Chondrocyte (in vitro differentiated cells): ENCODE measurements at regions not wholly inside any gene's neighbourhood (a gene's known extent, or its start where the extent isn't known, plus 50 kb on each side); places are given as distances from the start of the nearest gene placed in this dataset.

Experiments used
- DNase-seq: peaks from one replicate; pipeline ENCODE4 v3.0.0; 2021; ENCODE audit warnings: mixed read lengths, low spot score
- H3K27ac Mint-ChIP-seq: one replicate; pipeline ENCODE4 v1.8.0; 2021; ENCODE audit warnings: mild to moderate bottlenecking, moderate library complexity, mixed read lengths; ENCODE audit not compliant: unreplicated experiment
- H3K27me3 Mint-ChIP-seq: 2 replicates; pipeline ENCODE4 v1.8.0; 2021; ENCODE audit warnings: low read depth, mixed read lengths
- H3K36me3 Mint-ChIP-seq: 2 replicates; pipeline ENCODE4 v1.8.0; 2021; ENCODE audit warnings: low read depth, mixed read lengths
- H3K4me1 Mint-ChIP-seq: 2 replicates; pipeline ENCODE4 v1.8.0; 2021; ENCODE audit warnings: low read depth, mild to moderate bottlenecking, mixed read lengths
- H3K4me3 Mint-ChIP-seq: one replicate; pipeline ENCODE4 v1.8.0; 2021; ENCODE audit warnings: mild to moderate bottlenecking, moderate library complexity, mixed read lengths; ENCODE audit not compliant: unreplicated experiment
- H3K9me3 Mint-ChIP-seq: 2 replicates; pipeline ENCODE4 v1.8.0; 2021; ENCODE audit warnings: low read depth, mixed read lengths
- CTCF ChIP-seq: fragments of 200-600 bp; sonication (generic); IDR thresholded peaks from 2 replicates; pipeline ENCODE4 v1.5.0; 2021; ENCODE audit warnings: antibody characterized with exemption, mild to moderate bottlenecking, moderate library complexity

DNA sequence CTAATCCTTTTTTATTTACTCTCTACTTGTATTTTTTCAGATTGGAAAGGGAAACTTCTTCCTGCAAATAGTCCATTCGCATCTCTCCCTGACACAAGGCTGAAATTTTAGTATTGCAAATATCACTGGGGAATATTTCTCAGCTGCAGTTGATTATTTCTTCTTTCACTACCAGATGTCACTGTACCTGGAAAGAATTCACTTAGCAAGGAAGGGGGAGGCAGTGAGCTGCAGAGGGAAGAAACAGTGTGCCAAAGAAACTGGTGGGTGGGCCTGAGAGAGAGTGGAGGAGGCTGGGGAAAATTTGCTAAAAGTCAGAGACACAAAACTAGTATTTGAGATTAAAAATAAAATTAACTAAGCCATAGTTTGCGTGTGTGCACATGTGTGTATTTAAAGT lies 142.3 kb upstream of the STT3B start:
- Mint-ChIP-seq H3K9me3 (peaks cover 5% of the 10 kb centered on the region), H3K27ac (no peak overlapping the region), H3K4me1 (no peaks in the 10 kb centered on the region), H3K36me3 (peaks cover 2% of the 10 kb centered on the region), H3K27me3 (peaks cover 6% of the 10 kb centered on the region), H3K4me3 (no peak overlapping the region)
- TF ChIP-seq CTCF: no peak
- DNase-seq: no peak

DNA sequence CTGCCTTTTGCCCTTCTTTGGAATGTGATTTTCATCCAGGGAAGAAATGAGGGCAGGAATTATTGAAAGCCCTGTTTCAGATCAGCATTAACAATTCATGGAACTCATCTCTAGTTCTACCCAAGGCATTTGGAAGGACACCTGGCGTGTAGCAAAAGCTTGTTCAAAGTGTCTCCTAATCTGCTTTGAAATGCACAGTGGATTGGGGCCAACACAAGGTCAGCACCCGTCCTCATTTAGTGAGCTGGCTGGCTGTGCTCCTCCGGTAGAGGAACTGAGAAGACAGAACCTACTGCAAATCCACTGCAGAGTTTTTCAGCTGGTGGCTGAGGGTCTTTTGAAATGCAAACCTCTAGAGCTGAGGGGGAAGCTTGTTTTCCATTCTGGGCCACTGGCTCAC lies 141.6 kb upstream of the STT3B start:
- DNase-seq: no peak
- no peak overlapping the region for H3K4me3 Mint-ChIP-seq
- H3K27ac Mint-ChIP-seq: no peak overlapping the region
- H3K9me3 Mint-ChIP-seq: peaks cover 5% of the 10 kb centered on the region
- peaks cover 6% of the 10 kb centered on the region for H3K27me3 Mint-ChIP-seq
- H3K36me3 Mint-ChIP-seq: peaks cover 2% of the 10 kb centered on the region
- TF ChIP-seq CTCF: no peak
- no peaks in the 10 kb centered on the region for H3K4me1 Mint-ChIP-seq

DNA sequence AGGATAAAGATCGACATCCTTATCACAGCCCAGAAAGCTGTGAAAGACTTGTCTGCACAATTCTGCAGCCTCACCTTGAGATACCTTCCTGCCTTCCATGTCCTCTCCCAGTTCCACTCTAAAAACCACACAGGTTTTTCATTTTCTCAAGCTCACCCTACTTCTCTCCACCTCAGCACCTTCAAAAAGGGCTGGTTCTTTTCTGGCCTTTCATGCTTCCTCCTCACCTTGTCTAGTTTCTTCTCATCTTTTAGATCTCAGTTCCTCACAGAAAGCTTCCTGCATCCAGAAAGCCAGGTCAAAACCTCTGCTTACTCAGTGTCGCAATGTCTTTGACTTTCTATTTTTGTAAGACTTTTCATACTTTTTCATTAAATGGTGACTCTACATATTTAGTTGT lies 140.2 kb upstream of the STT3B start:
- Mint-ChIP-seq H3K36me3 (no peaks in the 10 kb centered on the region), H3K27ac (no peak overlapping the region)

GRCh38 chr3:31399271-31399670 lies 133.5 kb upstream of the STT3B start:
- no peak for TF ChIP-seq CTCF
- DNase-seq: no peak

More for the DNA sequence above, 140.2 kb upstream of the STT3B start:
- peaks cover 2% of the 10 kb centered on the region for H3K9me3 Mint-ChIP-seq
- peaks cover 6% of the 10 kb centered on the region for H3K27me3 Mint-ChIP-seq
- no peak for TF ChIP-seq CTCF
- DNase-seq: no peak
- no peaks in the 10 kb centered on the region for H3K4me1 Mint-ChIP-seq
- H3K4me3 Mint-ChIP-seq: no peak overlapping the region

DNA sequence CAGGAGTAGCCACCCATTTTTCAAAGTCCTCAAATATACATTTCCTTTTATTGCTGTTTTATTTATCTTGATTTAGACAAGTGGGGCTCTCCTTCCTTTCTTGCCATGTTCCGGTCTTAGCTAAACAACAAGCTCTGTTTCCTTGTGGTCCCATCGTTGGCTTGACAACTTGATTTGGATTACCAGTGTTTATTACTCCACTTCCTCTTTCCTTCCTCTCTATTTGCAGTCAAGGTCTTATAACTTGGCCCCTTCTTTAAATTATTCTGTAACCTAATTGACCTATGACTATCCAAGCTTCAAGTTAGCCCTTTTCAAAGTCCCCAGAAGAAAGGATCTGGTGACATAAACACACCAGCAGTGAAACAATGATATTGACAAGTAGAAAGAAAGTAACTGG lies 130.6 kb upstream of the STT3B start:
- H3K36me3 Mint-ChIP-seq: no peaks in the 10 kb centered on the region
- no peak for TF ChIP-seq CTCF
- no peak overlapping the region for H3K4me3 Mint-ChIP-seq
- H3K27ac Mint-ChIP-seq: no peak overlapping the region
- H3K4me1 Mint-ChIP-seq: peaks cover 28% of the 10 kb centered on the region
- H3K9me3 Mint-ChIP-seq: peaks cover 4% of the 10 kb centered on the region
- DNase-seq: no peak
- peaks cover 10% of the 10 kb centered on the region for H3K27me3 Mint-ChIP-seq

More at GRCh38 chr3:31399271-31399670, 133.5 kb upstream of the STT3B start:
- H3K4me3 Mint-ChIP-seq: no peak overlapping the region
- H3K27me3 Mint-ChIP-seq: peaks cover 10% of the 10 kb centered on the region
- H3K36me3 Mint-ChIP-seq: no peaks in the 10 kb centered on the region
- peaks cover 4% of the 10 kb centered on the region for H3K9me3 Mint-ChIP-seq
- no peak overlapping the region for H3K27ac Mint-ChIP-seq
- H3K4me1 Mint-ChIP-seq: peaks cover 2% of the 10 kb centered on the region
